Trophoblast cell (in vitro differentiated cells and primary cell): ENCODE measurements at regions not wholly inside any gene's neighbourhood (a gene's known extent, or its start where the extent isn't known, plus 50 kb on each side); places are given as distances from the start of the nearest gene placed in this dataset.
A peak's percentile ranks its signal among the peaks of the same experiment; 100 is the strongest.
"Not testable (repeated sequence)": the region's sequence is repeated elsewhere in the genome, so short reads cannot be mapped to it uniquely, and the experiment has no call there.

Experiments
- DNase-seq, 2 donors: peaks; one replicate each; pipeline ENCODE4 v3.0.0-alpha.2; 2016
- H2AFZ ChIP-seq: 2 replicates; pipeline ENCODE4 v1.6.1; 2013; ENCODE audit warnings: low read length, moderate library complexity, mild to moderate bottlenecking; ENCODE audit not compliant: insufficient read depth, poor library complexity
- H2AK5ac ChIP-seq: 2 replicates; pipeline ENCODE4 v1.6.1; 2013; ENCODE audit warnings: mild to moderate bottlenecking, low read length
- H2BK120ac ChIP-seq: 2 replicates; pipeline ENCODE4 v1.6.1; 2013; ENCODE audit warnings: low read length, mild to moderate bottlenecking, moderate library complexity; ENCODE audit not compliant: insufficient read depth, poor library complexity
- H2BK12ac ChIP-seq: 2 replicates; pipeline ENCODE4 v1.6.1; 2013; ENCODE audit warnings: mild to moderate bottlenecking, low read length, moderate library complexity
- H2BK5ac ChIP-seq: 2 replicates; pipeline ENCODE4 v1.6.1; 2013; ENCODE audit warnings: low read length, low read depth, moderate library complexity, mild to moderate bottlenecking; ENCODE audit not compliant: poor library complexity
- H3K14ac ChIP-seq: 2 replicates; pipeline ENCODE4 v1.6.1; 2013; ENCODE audit warnings: mild to moderate bottlenecking, low read length
- H3K18ac ChIP-seq: 2 replicates; pipeline ENCODE4 v1.6.1; 2013; ENCODE audit warnings: mild to moderate bottlenecking, low read length
- H3K23ac ChIP-seq: 2 replicates; pipeline ENCODE4 v1.6.1; 2013; ENCODE audit warnings: low read length
- H3K27ac ChIP-seq: 2 replicates; pipeline ENCODE4 v1.5.1; 2013; ENCODE audit warnings: low read depth, mild to moderate bottlenecking, inconsistent platforms, low read length, moderate library complexity
- H3K27me3 ChIP-seq: 2 replicates; pipeline ENCODE4 v1.6.1; 2013; ENCODE audit warnings: inconsistent platforms, mild to moderate bottlenecking, low read length, moderate library complexity; ENCODE audit not compliant: insufficient read depth
- H3K36me3 ChIP-seq, 2 experiments: 1 replicate in 1 of 2; 2 replicates in 1 of 2; pipeline ENCODE4 v1.6.1; 2013; ENCODE audit warnings: low read length in 2 of 2, mild to moderate bottlenecking in 2 of 2, moderate library complexity in 1 of 2; ENCODE audit not compliant: insufficient read depth in 2 of 2, control insufficient read depth in 1 of 2
- H3K4ac ChIP-seq: 2 replicates; pipeline ENCODE4 v1.6.1; 2013; ENCODE audit warnings: low read depth, mild to moderate bottlenecking, low read length, moderate library complexity
- H3K4me1 ChIP-seq, 2 experiments: 1 replicate in 1 of 2; 2 replicates in 1 of 2; pipeline ENCODE4 v1.6.1; 2013; ENCODE audit warnings: low read length in 2 of 2, mild to moderate bottlenecking in 2 of 2, moderate library complexity in 1 of 2; ENCODE audit not compliant: insufficient read depth in 2 of 2, control insufficient read depth in 1 of 2
- H3K4me2 ChIP-seq: 2 replicates; pipeline ENCODE4 v1.6.1; 2013; ENCODE audit warnings: inconsistent platforms, mild to moderate bottlenecking, low read length, moderate library complexity
- H3K4me3 ChIP-seq: 2 replicates; pipeline ENCODE4 v1.5.1; 2013; ENCODE audit warnings: mild to moderate bottlenecking, low read depth, low read length, inconsistent platforms
- H3K79me1 ChIP-seq: one replicate; pipeline ENCODE4 v1.6.1; 2013; ENCODE audit warnings: low read length
- H3K79me2 ChIP-seq: 2 replicates; pipeline ENCODE4 v1.6.1; 2013; ENCODE audit warnings: low read length, mild to moderate bottlenecking; ENCODE audit not compliant: control insufficient read depth, insufficient read depth, poor library complexity
- H3K9ac ChIP-seq: 2 replicates; pipeline ENCODE4 v1.6.1; 2013; ENCODE audit warnings: mild to moderate bottlenecking, low read length
- H3K9me3 ChIP-seq: 2 replicates; pipeline ENCODE4 v1.6.1; 2013; ENCODE audit warnings: low read depth, mild to moderate bottlenecking, control low read depth, inconsistent platforms, low read length; ENCODE audit not compliant: insufficient read depth
- H4K12ac ChIP-seq: 2 replicates; pipeline ENCODE4 v1.6.1; 2013; ENCODE audit warnings: low read depth, mild to moderate bottlenecking, low read length, moderate library complexity
- H4K8ac ChIP-seq: 2 replicates; pipeline ENCODE4 v1.6.1; 2013; ENCODE audit warnings: low read depth, mild to moderate bottlenecking, low read length, moderate library complexity
- H4K91ac ChIP-seq: one replicate; pipeline ENCODE4 v1.6.1; 2013; ENCODE audit warnings: low read depth, mild to moderate bottlenecking, low read length, moderate library complexity
- WGBS: extraction: QIAGEN DNeasy Blood & Tissue Kit; methylation state at CpG from one replicate; pipeline ENCODE4 v1.1.7; 2013; ENCODE audit warnings: missing lambda C conversion rate; ENCODE audit not compliant: insufficient read length, insufficient coverage; ENCODE audit errors: extremely low coverage; 5-methylcytosine and 5-hydroxymethylcytosine counted together

DNA sequence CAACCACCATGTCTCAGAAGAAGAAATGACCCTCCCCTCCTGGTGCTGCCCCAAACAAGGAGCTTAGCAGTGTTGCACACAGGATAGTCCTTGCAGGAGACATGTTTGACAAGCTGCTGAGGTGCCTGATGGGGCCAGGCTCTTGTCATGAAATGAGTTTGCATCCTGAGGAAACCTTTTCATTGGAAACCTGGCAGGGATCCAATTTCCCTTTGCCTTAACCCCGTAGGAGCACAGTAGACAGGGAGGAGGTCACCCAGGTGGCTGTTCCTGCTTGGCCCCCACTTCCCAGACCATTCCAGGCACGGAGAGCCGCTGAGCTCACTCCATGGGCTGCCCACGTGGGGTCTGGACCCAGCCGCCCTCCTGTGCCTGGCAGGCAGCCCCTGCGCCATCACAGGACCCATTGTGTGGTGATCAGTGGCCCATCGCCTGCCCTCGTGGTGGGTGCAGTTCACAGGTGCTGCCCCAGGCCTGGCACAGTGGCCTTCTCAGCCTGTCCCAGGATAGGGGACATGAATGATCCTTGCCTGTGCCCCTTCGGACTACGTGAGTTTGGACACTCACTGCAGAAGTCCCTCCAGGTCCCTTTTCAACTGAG, 247.4 kb downstream of the CCDC74A start:
- H3K4me3 ChIP-seq, H2BK120ac ChIP-seq, H3K23ac ChIP-seq, H3K79me1 ChIP-seq, H4K8ac ChIP-seq, H4K12ac ChIP-seq, H4K91ac ChIP-seq, H3K9me3 ChIP-seq, H3K36me3 ChIP-seq, H3K9ac ChIP-seq, H3K27ac ChIP-seq, H3K18ac ChIP-seq, H3K4ac ChIP-seq, DNase-seq, H3K4me2 ChIP-seq, H3K4me1 ChIP-seq, H3K14ac ChIP-seq, H3K79me2 ChIP-seq, H2AFZ ChIP-seq, H2BK5ac ChIP-seq, H2BK12ac ChIP-seq, H3K27me3 ChIP-seq, H2AK5ac ChIP-seq: not testable (repeated sequence)
- no CpG with 5 or more reads among the region's 10 CpGs for WGBS

- not testable (repeated sequence) for H2BK12ac ChIP-seq, H3K18ac ChIP-seq, H3K79me2 ChIP-seq, H4K91ac ChIP-seq, H4K8ac ChIP-seq, H3K79me1 ChIP-seq, H3K36me3 ChIP-seq, H3K9me3 ChIP-seq, H3K27me3 ChIP-seq, H3K27ac ChIP-seq, H2BK5ac ChIP-seq, H3K4me1 ChIP-seq, H3K4me3 ChIP-seq, DNase-seq, H2BK120ac ChIP-seq, H2AFZ ChIP-seq, H3K4me2 ChIP-seq, H4K12ac ChIP-seq, H3K9ac ChIP-seq, H3K4ac ChIP-seq, H3K23ac ChIP-seq, H3K14ac ChIP-seq, H2AK5ac ChIP-seq
- no CpG with 5 or more reads among the region's 12 CpGs for WGBS
These were observed 248.3 kb downstream of the CCDC74A start for GRCh38 chr2:131775903-131776506.

DNA sequence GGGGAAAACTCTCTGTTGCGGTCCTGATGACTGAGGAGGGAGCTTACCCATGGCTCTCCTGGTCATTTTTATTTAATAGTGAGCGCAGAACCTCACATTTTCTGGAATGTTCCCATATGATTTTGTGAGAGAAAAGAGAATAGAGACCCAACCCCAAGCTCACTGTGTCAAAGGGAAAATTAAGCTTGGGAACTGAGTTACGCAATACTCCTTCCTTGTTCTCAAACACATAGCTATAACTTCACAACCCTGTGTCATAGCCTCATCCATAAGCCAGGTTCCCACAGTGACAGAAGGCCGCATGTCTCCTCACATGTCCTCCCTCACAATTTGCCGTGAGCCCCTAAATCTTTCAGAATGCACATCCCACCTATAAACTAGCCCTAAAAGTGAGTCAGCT, 252.8 kb downstream of the CCDC74A start:
- H3K14ac ChIP-seq, H4K8ac ChIP-seq, H3K23ac ChIP-seq, H3K4me1 ChIP-seq, H2AK5ac ChIP-seq, H2BK12ac ChIP-seq, DNase-seq, H2AFZ ChIP-seq, H3K27me3 ChIP-seq, H3K79me2 ChIP-seq, H3K27ac ChIP-seq, H4K12ac ChIP-seq, H3K4ac ChIP-seq, H3K4me3 ChIP-seq, H3K9ac ChIP-seq, H3K9me3 ChIP-seq, H4K91ac ChIP-seq, H3K18ac ChIP-seq, H3K36me3 ChIP-seq, H3K79me1 ChIP-seq, H2BK5ac ChIP-seq, H2BK120ac ChIP-seq, H3K4me2 ChIP-seq: not testable (repeated sequence)
- no CpG with 5 or more reads among the region's 5 CpGs for WGBS

GRCh38 chr2:131801210-131801744, 273.6 kb downstream of the CCDC74A start:
- Histone ChIP-seq H3K4me3 (no peak overlapping the region), H4K91ac (no peak overlapping the region), H3K27ac (no peak overlapping the region), H4K8ac (no peak overlapping the region), H3K23ac (no peak overlapping the region), H4K12ac (no peak overlapping the region), H2AFZ (no peak overlapping the region), H3K4ac (no peak overlapping the region), H3K18ac (no peak overlapping the region), H3K9ac (no peak overlapping the region), H3K9me3 (no peaks in the 10 kb centered on the region), H2BK120ac (no peak overlapping the region), H3K4me1 (no peaks in the 10 kb centered on the region), H3K27me3 (no peaks in the 10 kb centered on the region), H3K4me2 (peak overlapping the region; percentile 56), H2AK5ac (no peak overlapping the region), H3K36me3 (no peaks in the 10 kb centered on the region), H3K79me2 (no peaks in the 10 kb centered on the region), H3K14ac (no peak overlapping the region), H3K79me1 (no peaks in the 10 kb centered on the region), H2BK5ac (no peak overlapping the region), H2BK12ac (no peak overlapping the region)
- DNase-seq = no peak
- WGBS = no CpG with 5 or more reads among the region's 42 CpGs
